ENCODE measurements at regions not wholly inside any gene's neighbourhood (a gene's known extent, or its start where the extent isn't known, plus 50 kb on each side); places are given as distances from the start of the nearest gene placed in this dataset.

DNA sequence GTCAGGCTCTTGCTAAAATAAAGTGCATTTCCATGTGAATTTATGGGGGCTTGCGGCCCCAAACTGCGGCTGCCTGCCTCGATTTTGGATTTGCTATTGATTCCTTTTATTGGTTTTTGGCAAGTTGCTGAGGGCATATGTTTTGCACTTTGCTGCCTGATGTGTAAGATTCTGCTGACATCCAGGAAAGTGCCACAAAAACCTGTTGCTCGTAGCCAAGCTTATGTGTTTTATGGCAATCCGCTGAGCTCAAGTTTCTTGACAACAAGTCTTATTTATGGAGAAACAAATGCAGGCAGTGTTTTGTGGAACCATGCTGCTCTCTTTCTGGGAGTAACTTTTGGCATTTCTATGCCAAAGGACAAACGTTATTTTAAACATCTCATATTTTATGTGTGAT, 97.3 kb upstream of the DDIT4L start:
- DNase-seq = no peak
- peaks cover 5% of the 10 kb centered on the region for H3K36me3 Mint-ChIP-seq (ENCODE audit: low read depth)
- H3K27ac Mint-ChIP-seq = peak overlapping the region; percentile 97
- TF ChIP-seq, protein P1, sequence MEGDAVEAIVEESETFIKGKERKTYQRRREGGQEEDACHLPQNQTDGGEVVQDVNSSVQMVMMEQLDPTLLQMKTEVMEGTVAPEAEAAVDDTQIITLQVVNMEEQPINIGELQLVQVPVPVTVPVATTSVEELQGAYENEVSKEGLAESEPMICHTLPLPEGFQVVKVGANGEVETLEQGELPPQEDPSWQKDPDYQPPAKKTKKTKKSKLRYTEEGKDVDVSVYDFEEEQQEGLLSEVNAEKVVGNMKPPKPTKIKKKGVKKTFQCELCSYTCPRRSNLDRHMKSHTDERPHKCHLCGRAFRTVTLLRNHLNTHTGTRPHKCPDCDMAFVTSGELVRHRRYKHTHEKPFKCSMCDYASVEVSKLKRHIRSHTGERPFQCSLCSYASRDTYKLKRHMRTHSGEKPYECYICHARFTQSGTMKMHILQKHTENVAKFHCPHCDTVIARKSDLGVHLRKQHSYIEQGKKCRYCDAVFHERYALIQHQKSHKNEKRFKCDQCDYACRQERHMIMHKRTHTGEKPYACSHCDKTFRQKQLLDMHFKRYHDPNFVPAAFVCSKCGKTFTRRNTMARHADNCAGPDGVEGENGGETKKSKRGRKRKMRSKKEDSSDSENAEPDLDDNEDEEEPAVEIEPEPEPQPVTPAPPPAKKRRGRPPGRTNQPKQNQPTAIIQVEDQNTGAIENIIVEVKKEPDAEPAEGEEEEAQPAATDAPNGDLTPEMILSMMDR (IDR thresholded peaks at IDR 0.05) = no peak
- H3K4me3 Mint-ChIP-seq = peak overlapping the region; percentile 22
- no peaks in the 10 kb centered on the region for H3K9me3 Mint-ChIP-seq
- peaks cover 3% of the 10 kb centered on the region for H3K27me3 Mint-ChIP-seq (ENCODE audit: low read depth, poor library complexity)
- H3K4me1 Mint-ChIP-seq = peaks cover 66% of the 10 kb centered on the region

GRCh38 chr4:100286636-100287035, 96.4 kb upstream of the DDIT4L start:
- DNase-seq = peak; percentile 35
- Mint-ChIP-seq H3K9me3 (no peaks in the 10 kb centered on the region), H3K36me3 (ENCODE audit: low read depth) (peaks cover 5% of the 10 kb centered on the region), H3K27ac (peak overlapping the region; percentile 97), H3K4me1 (peaks cover 68% of the 10 kb centered on the region), H3K27me3 (ENCODE audit: low read depth, poor library complexity) (peaks cover 3% of the 10 kb centered on the region), H3K4me3 (peak overlapping the region; percentile 44)
- TF ChIP-seq, protein P1 (IDR thresholded peaks at IDR 0.05) = no peak

DNA sequence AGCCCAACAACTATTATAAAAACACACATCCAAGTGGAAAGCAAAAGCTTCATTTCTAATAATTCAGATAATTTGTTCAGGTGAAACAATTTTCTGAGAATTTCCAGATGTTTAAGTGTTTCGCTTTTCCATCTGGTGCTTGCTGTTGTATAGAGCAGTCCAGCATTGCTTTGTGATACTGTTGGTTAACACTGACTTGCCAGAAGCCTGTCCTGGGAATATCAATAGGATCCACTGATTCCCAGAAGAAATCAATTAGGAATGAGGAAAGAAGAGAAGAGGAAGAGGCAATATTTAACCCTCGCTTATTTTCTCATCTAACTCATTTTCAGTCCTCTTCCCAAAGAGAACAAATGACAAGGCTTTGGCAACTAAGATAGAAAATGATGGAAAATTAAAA, 94.9 kb upstream of the DDIT4L start:
- Mint-ChIP-seq H3K4me1 (peaks cover 80% of the 10 kb centered on the region), H3K36me3 (ENCODE audit: low read depth) (peaks cover 5% of the 10 kb centered on the region), H3K27ac (no peak overlapping the region), H3K9me3 (no peaks in the 10 kb centered on the region), H3K27me3 (ENCODE audit: low read depth, poor library complexity) (peaks cover 3% of the 10 kb centered on the region), H3K4me3 (no peak overlapping the region)
- DNase-seq = no peak
- TF ChIP-seq, protein P1 (IDR thresholded peaks at IDR 0.05) = no peak

DNA sequence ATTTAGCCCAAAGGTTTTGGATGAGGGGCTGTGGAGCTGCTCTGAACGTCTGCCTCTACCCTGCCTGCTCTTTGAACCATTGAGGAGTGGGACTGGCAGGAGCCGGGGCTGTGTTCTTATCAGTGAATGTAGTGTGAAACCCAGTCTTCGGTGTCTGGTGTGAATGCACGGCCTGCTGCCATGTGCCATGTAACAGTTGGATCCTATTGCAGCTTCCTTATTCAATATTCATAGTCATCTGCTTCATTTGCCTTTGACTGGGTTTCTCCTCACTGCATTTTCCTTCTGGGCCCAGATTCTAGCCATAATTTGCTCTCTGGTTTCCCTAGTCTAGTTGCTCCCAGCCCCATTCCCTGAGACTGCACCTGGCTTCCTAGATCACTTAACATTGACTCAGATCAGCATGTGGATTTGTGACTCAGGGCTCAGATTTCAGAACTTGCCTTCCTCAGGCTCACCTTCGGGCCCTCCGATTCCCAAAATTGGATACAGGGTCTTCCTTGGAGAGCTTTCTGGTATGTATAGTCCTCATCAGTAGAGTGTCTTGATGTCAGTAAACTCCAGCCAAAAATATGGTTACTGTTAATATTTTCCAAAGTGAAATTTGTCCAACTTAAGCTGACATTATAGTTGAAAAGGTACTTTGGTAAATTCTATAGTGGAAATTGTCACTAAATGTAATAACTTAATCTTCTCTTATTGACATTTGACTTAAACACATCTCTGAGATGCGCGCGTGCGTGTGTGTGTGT, 94.0 kb upstream of the DDIT4L start:
- Mint-ChIP-seq H3K36me3 (ENCODE audit: low read depth) (peaks cover 5% of the 10 kb centered on the region), H3K9me3 (no peaks in the 10 kb centered on the region), H3K27me3 (ENCODE audit: low read depth, poor library complexity) (no peaks in the 10 kb centered on the region), H3K4me1 (peaks cover 81% of the 10 kb centered on the region), H3K4me3 (no peak overlapping the region), H3K27ac (no peak overlapping the region)
- TF ChIP-seq, protein P1 (IDR thresholded peaks at IDR 0.05) = no peak
- DNase-seq = no peak

GRCh38 chr4:100280807-100281206, 90.5 kb upstream of the DDIT4L start:
- Mint-ChIP-seq H3K9me3 (no peaks in the 10 kb centered on the region), H3K4me1 (peaks cover 47% of the 10 kb centered on the region), H3K4me3 (no peak overlapping the region), H3K27ac (peak overlapping the region; percentile 82), H3K36me3 (ENCODE audit: low read depth) (no peaks in the 10 kb centered on the region), H3K27me3 (ENCODE audit: low read depth, poor library complexity) (peaks cover 3% of the 10 kb centered on the region)
- no peak for DNase-seq
- TF ChIP-seq, protein P1 (IDR thresholded peaks at IDR 0.05) = no peak

DNA sequence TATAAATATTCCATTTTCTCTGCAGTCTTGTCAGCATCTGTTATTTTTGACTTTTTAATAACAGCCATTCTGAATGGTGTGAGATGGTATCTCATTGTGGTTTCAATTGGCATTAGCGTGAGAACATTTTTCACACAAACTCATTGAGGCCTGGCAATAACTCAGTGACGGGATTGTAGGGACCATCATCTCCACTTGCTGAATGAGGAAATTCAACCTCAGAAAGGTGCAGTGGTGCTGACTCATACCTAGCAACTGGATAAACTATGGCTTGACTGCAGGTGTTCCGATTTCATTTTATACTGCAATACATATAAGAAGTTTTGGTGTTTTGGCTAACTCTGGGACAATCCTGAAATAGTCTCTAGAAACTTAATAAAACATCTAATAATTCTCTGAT, 88.3 kb upstream of the DDIT4L start:
- DNase-seq = no peak
- Mint-ChIP-seq H3K9me3 (no peaks in the 10 kb centered on the region), H3K27ac (no peak overlapping the region), H3K4me3 (no peak overlapping the region), H3K27me3 (ENCODE audit: low read depth, poor library complexity) (peaks cover 3% of the 10 kb centered on the region), H3K4me1 (peaks cover 24% of the 10 kb centered on the region), H3K36me3 (ENCODE audit: low read depth) (no peaks in the 10 kb centered on the region)
- TF ChIP-seq, protein P1 (IDR thresholded peaks at IDR 0.05) = no peak
